Left lung (tissue), 4 donors: ENCODE measurements at regions not wholly inside any gene's neighbourhood (a gene's known extent, or its start where the extent isn't known, plus 50 kb on each side); places are given as distances from the start of the nearest gene placed in this dataset.
A peak's percentile ranks its signal among the peaks of the same experiment; 100 is the strongest.
"Not testable (repeated sequence)": the region's sequence is repeated elsewhere in the genome, so short reads cannot be mapped to it uniquely, and the experiment has no call there.

Experiments used
- ATAC-seq: fragments of 200-7000 bp; cut with Tn5 transposase; one replicate; pipeline ENCODE4 v1.9.1; 2020; ENCODE audit warnings: moderate library complexity
- DNase-seq, 4 donors: peaks; one replicate each; pipeline ENCODE4 v3.0.0-alpha.2; 2013 to 2020
- H3K27ac ChIP-seq, 2 donors: fragments of 200-600 bp; sonication (generic) in 1 of 2; one replicate each; pipeline versions ENCODE4 v1.5.0 to v1.8.0; 2020 to 2021
- H3K27me3 ChIP-seq, 2 donors: fragments of 200-600 bp; sonication (generic) in 1 of 2; one replicate each; pipeline versions ENCODE4 v1.5.0 to v1.8.0; 2020 to 2021
- H3K36me3 ChIP-seq, 2 donors: fragments of 200-600 bp; sonication (generic) in 1 of 2; one replicate each; pipeline versions ENCODE4 v1.5.0 to v1.8.0; 2020 to 2021
- H3K4me1 ChIP-seq, 2 donors: fragments of 200-600 bp; one replicate each; pipeline ENCODE4 v1.8.0; 2021
- H3K4me3 ChIP-seq, 2 donors: fragments of 200-600 bp; sonication (generic) in 1 of 2; one replicate each; pipeline versions ENCODE4 v1.5.0 to v1.8.0; 2020 to 2021; ENCODE audit warnings: mild to moderate bottlenecking in 1 of 2
- H3K9me3 ChIP-seq, 2 donors: fragments of 200-600 bp; sonication (generic) in 1 of 2; one replicate each; pipeline versions ENCODE4 v1.5.0 to v1.8.0; 2020 to 2021
- intact Hi-C, 2 donors: fragments of 100-400 bp; cut with DNase I; formaldehyde crosslinking; loops; one replicate each; pipeline versions ENCODE4 v1.11.2 to v1.14.2; 2022
- TF ChIP-seq, protein P1 (sequence below), 2 donors: fragments of 200-600 bp; sonication (generic) in 1 of 2; IDR thresholded peaks; one replicate each; pipeline versions ENCODE4 v1.5.0 to v1.8.0; 2021; ENCODE audit warnings: antibody characterized with exemption in 2 of 2
- donor health status: DM: no; HTN: yes; CAD: no.
- donor health status: DM: no; HTN: no; CAD: no.

DNA sequence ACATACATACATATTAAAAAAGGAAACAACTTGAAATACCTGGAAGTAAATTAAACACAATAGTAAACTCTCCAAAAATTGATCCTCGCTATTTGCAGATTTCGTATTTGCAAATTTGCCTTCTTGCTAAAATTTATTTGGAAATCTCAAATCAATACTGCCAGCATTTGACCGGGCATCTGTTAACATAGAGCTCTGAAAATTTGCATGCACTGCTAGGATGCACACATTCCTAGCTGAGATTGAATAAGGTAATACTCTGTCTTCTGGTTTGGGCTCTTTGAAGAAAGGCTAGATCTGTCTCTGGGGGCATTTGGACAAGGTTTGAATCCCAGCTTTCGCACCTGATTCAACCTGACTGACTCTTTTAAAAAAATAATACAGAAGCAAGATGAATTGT is 729.1 kb upstream of the MGAT4C start:
- no peak overlapping the region for H3K4me3 ChIP-seq
- ATAC-seq (no peak), DNase-seq (no peak)
- intact Hi-C loops = no loop called here
- no peaks in the 10 kb centered on the region for H3K27me3 ChIP-seq
- no peak overlapping the region for H3K27ac ChIP-seq
- TF ChIP-seq, protein P1, sequence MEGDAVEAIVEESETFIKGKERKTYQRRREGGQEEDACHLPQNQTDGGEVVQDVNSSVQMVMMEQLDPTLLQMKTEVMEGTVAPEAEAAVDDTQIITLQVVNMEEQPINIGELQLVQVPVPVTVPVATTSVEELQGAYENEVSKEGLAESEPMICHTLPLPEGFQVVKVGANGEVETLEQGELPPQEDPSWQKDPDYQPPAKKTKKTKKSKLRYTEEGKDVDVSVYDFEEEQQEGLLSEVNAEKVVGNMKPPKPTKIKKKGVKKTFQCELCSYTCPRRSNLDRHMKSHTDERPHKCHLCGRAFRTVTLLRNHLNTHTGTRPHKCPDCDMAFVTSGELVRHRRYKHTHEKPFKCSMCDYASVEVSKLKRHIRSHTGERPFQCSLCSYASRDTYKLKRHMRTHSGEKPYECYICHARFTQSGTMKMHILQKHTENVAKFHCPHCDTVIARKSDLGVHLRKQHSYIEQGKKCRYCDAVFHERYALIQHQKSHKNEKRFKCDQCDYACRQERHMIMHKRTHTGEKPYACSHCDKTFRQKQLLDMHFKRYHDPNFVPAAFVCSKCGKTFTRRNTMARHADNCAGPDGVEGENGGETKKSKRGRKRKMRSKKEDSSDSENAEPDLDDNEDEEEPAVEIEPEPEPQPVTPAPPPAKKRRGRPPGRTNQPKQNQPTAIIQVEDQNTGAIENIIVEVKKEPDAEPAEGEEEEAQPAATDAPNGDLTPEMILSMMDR (IDR thresholded peaks at IDR 0.05) = no peak
- no peaks in the 10 kb centered on the region for H3K4me1 ChIP-seq
- H3K36me3 ChIP-seq = no peaks in the 10 kb centered on the region
- no peaks in the 10 kb centered on the region for H3K9me3 ChIP-seq

DNA sequence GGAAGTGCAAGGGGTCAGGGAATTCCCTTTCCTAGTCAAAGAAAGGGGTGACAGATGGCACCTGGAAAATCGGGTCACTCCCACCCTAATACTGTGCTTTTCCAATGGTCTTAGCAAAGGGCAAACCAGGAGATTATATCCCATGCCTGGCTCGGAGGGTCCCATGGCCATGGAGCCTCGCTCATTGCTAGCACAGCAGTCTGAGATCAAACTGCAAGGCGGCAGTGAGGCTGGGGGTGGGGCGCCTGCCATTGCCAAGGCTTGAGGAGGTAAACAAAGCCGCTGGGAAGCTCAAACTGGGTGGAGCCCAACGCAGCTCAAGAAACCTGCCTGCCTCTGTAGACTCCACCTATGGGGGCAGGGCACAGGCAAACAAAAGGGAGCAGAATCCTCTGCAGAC is 714.4 kb upstream of the MGAT4C start:
- intact Hi-C loops, H3K4me3 ChIP-seq, H3K4me1 ChIP-seq, H3K27ac ChIP-seq, ATAC-seq, H3K36me3 ChIP-seq, H3K27me3 ChIP-seq: not testable (repeated sequence)
- DNase-seq = peak in 1 of 4 donors; percentile 47
- peaks cover 0 to 14% of the 10 kb centered on the region in 2 donors for H3K9me3 ChIP-seq

DNA sequence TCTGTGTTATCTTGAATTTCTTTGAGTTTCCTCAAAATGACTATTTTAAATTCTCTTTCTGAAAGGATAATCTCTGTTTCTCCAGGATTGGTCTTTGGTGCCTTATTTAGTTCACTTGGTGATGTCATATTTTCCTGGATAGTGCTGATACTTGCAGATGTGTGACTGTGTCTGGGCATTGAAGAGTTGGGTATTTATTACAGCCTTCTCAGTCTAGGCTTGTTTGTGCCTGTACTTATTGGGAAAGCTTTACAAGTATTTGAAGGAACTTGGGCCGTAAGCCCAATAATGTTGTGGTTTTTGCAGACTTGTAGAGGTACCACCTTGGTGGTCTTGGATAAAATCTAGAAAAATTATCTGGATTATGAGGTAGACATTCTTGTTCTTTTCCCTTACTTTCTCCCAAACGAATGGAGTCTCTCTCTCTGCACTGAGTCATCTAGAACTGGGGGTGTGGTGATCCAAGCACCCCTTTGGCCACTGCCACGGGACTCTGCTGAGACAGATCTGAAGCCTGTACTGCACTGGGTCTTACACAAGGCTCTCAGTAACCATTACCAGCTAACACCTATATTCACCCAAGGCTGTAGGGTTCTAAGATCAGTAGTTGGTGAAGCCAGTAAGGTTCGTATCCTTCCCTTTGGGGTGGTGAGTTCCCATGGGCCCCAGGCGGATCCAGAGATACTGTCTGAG is 703.7 kb upstream of the MGAT4C start:
- TF ChIP-seq, protein P1 (IDR thresholded peaks at IDR 0.05) = no peak
- intact Hi-C loops = no loop called here
- DNase-seq (no peak), ATAC-seq (no peak)
- Histone ChIP-seq H3K4me1 (no peaks in the 10 kb centered on the region), H3K4me3 (no peak overlapping the region), H3K9me3 (peaks cover 0 to 3% of the 10 kb centered on the region in 2 donors), H3K27ac (no peak overlapping the region), H3K36me3 (no peaks in the 10 kb centered on the region), H3K27me3 (no peaks in the 10 kb centered on the region)

DNA sequence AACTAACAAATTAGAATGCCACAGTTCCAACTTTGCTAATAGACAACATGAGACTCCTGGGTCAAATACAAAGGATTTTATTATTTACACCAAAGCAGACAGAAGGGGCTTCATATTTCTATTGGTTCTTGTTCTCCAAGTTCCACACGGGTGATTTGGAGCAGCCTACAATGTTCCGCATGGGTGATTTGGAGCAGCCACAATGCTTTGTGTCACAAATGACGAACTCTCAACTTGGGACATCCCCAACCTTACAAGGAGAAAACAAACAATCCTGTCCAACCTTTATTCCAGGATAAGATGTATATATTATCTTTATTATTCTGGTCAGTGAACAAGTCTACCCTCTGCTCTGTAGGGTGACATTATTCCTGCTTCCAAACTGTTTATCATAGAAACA is 694.3 kb upstream of the MGAT4C start:
- TF ChIP-seq, protein P1 (IDR thresholded peaks at IDR 0.05) = no peak
- no peak for DNase-seq

DNA sequence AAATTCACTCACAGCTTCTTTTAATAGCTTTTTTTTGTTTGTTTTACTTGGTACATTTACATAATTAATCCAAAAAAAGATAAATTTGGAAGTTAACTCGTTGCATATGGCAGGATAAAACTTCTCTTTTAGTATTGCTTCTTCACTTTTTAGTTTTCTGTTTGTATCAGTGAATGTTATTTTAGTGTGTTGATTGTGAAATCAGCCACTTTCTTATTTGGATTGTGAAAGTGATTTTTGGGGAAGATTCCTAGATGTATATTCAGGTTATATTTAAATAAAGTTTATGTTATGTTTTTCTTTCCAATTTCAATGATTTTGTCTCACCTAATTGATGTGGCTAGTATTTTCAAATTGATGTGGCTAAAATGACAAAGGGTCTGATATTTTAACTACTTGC is 693.9 kb upstream of the MGAT4C start:
- no peak for ATAC-seq
- Histone ChIP-seq H3K36me3 (no peaks in the 10 kb centered on the region), H3K27me3 (no peaks in the 10 kb centered on the region), H3K9me3 (no peaks in the 10 kb centered on the region), H3K27ac (no peak overlapping the region), H3K4me3 (no peak overlapping the region), H3K4me1 (no peaks in the 10 kb centered on the region)
- TF ChIP-seq, protein P1 (IDR thresholded peaks at IDR 0.05) = no peak
- intact Hi-C loops = no loop called here
- DNase-seq = no peak

More for the DNA sequence above, 694.3 kb upstream of the MGAT4C start:
- no peak for ATAC-seq
- no peaks in the 10 kb centered on the region for H3K27me3 ChIP-seq
- no peak overlapping the region for H3K27ac ChIP-seq
- intact Hi-C loops = no loop called here
- no peaks in the 10 kb centered on the region for H3K4me1 ChIP-seq
- no peaks in the 10 kb centered on the region for H3K36me3 ChIP-seq
- H3K9me3 ChIP-seq = no peaks in the 10 kb centered on the region
- no peak overlapping the region for H3K4me3 ChIP-seq

DNA sequence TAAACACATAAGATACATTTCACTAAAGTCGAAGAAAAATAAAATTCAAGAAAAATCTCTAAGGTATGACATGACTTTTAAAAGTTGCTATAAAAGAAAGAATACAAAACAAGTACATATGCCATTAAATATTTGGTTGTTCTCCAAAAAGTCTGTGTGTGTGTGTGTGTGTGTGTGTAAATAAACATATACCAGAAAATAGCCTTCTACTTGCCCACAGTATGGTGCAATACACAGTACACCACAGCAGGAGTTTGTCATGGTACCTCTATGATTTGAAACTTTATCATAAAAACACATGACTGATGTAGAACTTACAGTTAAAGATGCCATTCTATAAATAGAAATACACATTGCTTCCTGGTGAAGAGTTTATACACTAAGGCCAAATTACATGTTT is 692.7 kb upstream of the MGAT4C start:
- intact Hi-C loops = no loop called here
- TF ChIP-seq, protein P1 (IDR thresholded peaks at IDR 0.05) = no peak
- DNase-seq (peak in 2 of 4 donors; percentile 1 to 3), ATAC-seq (no peak)
- Histone ChIP-seq H3K27ac (no peak overlapping the region), H3K27me3 (no peaks in the 10 kb centered on the region), H3K9me3 (no peaks in the 10 kb centered on the region), H3K4me3 (no peak overlapping the region), H3K4me1 (no peaks in the 10 kb centered on the region), H3K36me3 (no peaks in the 10 kb centered on the region)
